OCI-M1 (cell line): ENCODE measurements at regions not wholly inside any gene's neighbourhood (a gene's known extent, or its start where the extent isn't known, plus 50 kb on each side); places are given as distances from the start of the nearest gene placed in this dataset.
A peak's percentile ranks its signal among the peaks of the same experiment; 100 is the strongest.

Experiments
- DNase-seq: peaks from one replicate; lab custom pipeline; 2025; lab: John Stamatoyannopoulos, UW

DNA sequence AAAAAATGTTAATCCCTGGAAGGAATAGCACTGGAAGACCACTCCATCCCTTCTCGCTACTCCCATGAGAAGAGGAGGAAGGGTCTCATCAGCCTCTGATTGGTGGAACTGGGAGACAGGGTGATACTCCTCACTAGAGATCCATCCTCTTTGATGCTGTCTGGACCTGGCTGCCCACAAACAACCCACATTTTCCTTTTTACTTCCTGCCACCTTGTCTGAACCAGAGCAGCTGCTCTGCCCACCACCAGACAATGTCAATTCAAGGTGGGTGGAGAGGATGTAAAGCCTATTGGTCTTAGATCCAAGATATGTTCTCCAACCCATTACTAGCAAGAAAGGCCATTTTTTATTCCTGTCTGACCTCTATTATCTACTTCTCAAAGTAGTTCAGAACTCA, 246.9 kb upstream of the TANK start:
- DNase-seq, result no peak

DNA sequence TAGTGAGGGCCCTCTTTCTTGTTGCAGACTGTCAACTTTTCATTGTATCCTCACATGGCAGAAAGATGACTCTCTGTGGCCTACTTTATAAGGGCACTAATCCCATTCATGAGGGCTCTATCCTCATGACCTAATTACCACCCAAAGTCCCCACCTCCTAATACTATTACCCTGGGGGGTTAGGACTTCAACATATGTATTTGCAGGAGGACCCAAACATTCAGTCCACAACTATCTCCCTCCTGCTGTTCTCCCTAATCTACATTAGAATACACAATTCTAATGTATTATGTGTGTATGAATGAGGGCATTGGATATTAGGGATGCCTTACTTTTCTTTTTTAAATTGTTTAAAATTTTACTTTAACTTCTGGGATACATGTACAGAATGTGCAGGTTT, 246.0 kb upstream of the TANK start:
- DNase-seq, result no peak

DNA sequence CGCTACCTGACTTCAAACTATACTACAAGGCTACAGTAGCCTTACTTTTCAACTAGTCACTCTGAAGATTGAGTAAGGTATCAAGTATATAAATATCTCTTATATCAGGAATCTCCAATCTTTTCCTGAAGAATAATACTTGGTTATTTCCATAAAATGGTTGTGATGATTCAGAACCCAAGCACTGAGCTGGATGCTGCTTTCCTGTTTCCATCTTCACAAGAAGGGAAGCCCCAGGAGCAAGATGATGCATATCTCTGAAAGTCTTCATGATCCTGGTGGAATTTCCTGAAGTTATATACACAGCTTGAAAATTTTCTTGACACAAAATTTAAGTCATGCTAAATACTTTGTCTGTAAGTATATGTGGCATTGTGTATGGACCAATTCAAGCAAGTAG, 243.9 kb upstream of the TANK start:
- no peak for DNase-seq

DNA sequence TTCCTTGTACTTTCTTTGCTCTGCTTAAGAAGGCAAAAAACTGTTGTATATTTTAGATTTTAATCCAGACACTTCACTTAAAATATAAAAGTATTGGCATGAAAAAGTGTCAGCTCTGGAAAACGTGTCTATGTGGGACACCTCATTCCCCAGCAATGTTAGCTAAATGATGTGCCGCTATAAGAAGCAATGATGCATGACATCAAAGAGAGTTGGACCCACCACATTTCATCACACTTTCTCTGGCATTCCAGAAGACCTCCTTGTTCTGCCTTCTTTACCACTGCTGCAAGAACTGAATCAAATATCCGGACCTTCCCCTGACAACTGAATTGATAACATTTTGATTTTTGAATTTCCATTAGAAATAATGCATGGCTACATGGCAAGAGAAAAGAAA, 242.4 kb upstream of the TANK start:
- no peak for DNase-seq

DNA sequence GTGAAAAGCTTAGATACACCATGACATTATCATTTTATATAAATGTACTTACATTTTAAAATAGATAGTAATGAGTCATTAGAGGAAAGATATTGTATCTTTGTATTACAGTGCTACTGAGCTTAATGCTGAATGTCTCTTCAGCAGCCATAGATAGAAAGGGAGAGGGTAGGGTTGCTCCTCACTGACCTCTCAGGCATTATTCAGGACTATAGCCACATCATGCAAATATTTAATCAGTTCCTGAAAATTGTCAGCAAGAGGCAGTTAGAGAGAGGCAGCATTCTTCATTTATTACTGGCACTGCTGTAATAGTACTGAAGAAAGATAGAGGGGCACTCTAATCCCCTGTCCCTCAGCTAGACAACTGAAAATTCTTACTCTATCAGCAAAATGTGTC, 242.0 kb upstream of the TANK start:
- no peak for DNase-seq

DNA sequence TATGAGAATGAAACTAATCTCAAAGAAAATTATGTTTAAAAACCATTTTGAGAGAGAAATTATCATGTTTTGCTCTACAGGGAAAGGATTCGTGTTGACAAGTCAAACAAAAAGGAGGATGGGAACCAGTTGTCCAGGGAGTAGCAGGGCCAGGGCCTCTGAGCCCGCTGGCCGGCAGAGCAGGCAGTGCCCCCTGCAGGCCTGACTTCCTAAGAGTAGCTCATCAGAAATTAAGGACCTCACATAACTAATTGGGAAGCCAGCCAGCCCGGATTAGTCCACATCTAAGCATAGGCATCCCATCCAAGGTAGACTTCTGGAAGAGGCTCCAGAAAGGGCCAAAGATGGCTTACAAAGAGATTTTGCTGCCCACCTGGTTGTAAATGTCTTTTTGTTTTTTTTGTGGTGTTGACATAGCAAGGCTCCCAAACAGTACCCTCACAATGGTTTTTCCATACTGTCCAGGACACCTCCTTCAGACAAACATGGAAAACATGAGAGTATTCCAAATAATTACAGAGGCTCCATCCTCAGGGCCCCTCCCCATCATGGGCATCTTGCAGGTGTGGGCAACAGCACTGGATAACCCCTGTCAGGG, 241.2 kb upstream of the TANK start:
- peak; percentile 48 for DNase-seq

DNA sequence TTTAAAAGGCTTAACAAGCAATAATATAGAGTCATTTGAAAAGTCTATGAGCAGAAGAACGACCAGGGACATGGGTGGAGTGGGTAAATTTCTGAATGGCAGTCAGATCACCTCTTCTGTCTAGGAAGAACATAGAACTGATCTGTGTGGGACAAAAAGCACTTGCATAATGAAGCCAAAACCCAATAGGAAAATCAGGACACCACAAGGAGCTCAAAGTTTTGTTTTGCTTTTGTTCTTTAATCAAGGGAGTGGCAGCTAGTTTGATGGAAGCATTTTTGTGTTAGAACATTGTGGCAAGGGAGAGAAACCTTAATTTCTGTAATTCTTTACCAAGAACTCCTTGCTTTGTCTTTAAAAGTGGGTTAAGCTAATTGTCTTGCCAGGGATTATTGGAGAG, 240.2 kb upstream of the TANK start:
- no peak for DNase-seq

DNA sequence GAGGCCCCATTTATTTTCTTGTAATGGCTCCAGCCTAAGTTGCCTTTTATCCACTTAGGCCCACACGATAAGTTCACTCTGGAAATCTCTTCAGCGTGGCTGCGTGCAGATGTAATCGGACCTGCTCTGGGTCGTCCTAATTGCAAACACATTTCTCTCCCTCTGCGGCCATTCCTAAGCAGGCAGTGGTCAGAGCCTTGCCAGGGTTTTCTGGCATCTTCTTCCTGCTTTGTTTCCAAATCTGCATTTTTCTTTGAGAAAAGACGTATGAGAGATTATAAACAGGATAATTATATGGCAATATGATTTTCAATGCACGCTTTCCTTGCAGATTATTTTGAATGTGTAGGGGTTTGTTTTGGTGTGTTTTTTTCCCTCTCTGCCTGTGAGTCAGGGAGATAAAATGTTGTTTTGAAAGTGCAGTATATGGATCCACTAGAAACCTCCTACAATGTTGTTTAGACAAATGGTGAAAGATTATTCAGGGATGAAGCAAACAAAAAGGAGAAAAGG, 239.4 kb upstream of the TANK start:
- no peak for DNase-seq

DNA sequence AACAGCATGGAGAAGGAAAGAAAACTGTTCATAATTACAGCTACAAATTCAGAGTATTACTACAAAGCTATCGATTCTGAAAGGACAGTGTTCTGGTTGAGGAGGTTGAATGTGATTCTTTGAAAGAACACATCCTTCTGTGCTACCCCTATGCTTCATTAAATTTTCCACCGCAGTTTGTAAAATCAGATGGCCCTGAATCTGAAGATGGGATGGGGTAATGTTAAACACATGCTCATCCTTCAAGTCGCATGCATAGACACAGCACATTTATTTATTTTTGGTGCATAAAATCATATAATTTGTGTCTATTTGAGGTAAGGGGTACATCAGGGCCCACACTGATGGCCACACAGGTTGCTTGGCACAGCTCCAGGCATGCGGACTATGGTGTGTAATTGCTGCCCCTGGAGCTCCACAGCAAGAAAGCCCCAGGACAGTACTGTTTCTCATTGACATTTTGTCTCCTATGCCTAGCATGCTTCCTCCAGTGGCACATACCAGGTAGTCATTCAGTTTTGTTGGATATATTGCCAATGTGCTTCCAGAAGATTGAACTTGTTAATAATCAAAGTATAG, 238.8 kb upstream of the TANK start:
- DNase-seq, result no peak

DNA sequence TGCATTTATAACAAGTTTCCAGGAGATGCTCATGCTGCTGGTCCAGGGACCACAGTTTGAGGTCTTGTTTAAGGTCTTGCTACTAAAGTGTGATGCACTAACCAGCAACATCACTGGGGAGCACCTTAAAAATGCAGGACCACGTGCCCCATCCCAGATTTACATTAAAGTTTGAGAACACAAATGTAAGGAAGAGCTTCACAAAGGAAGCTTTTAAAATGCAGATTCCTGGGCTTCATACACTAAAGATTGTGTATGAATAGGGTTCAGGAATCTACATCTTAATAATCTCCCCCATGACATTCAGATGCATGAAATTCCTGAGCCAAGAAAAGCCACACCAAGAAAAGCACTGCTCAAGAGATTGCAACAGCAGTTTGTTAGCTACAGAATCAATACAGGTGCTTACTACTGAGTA, 235.3 kb upstream of the TANK start:
- DNase-seq, result no peak

DNA sequence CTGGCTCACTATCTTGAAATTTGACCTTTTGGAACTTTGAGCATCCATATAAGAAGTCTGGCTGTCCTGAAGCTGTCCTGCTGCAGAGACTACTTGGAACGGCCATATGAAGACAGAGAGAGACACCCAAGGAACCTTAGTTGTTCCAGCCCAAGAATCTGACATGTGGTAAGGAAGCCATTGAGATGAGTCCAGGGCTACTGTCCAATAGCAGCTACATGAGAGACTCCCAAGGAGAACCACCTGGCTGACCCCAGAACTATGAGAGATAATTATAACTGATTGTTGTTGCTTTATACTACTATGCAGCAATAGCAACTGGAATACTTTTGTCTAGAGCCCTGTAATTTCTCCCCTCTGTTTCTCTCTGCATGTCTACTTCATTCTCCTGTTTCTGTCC, 234.3 kb upstream of the TANK start:
- DNase-seq, result no peak

DNA sequence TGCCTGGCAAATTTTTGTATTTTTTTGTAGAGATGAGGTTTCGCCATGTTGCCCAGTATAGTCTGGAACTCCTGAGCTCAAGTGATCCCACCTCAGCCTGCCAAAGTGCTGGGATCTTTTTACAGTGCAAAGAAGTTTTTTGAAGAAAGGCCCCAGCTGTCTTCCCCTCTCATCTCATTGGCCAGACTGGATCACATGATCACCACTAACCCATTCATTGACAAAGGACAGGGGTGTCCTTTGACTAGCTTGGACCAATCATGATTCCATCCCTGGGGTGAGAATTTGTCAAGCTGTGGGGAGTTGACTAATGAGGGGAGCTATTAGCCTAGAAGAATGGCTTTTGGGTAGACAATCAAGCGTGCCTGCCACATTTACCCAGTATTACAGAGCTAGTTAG, 232.9 kb upstream of the TANK start:
- DNase-seq, result no peak

DNA sequence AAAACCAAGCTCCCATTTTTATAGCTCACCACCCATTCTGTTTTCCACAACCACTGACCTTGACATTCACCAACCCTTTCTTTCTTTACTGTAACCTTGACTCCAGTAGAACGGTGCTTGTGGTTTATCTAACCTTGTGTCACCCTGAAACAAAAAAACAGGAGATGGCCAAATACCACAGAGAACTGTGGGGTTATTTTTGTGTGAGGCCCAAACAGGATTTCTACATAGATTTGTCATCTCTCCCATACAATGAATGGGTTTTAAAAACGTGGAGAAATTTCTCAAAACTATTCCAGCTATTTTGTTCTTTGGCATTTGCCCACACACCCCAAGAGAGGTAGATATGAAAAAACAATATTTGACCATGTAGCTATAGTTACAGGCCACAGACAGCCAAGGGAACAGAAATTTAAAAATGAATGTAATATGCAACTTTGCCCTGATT, 231.3 kb upstream of the TANK start:
- DNase-seq, result no peak

DNA sequence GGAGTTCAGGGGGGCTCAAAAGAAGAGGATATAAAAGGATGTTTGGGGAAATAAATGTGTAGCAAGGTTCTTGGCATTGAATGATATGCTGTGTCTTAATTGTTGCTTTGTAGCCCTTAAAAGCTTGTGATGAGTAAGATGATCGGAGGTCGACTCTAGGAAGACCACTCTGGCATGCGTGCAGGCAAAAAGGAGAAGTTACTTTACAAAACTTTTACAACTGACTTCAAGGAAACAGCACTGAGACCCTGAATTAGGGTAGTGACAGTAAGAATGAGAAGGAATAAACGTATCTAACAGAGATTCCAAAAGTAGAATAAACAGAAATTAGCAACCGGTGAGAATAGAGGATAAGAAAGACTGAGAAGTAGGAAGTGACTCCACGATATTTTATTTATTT, 228.7 kb upstream of the TANK start:
- peak; percentile 2 for DNase-seq

DNA sequence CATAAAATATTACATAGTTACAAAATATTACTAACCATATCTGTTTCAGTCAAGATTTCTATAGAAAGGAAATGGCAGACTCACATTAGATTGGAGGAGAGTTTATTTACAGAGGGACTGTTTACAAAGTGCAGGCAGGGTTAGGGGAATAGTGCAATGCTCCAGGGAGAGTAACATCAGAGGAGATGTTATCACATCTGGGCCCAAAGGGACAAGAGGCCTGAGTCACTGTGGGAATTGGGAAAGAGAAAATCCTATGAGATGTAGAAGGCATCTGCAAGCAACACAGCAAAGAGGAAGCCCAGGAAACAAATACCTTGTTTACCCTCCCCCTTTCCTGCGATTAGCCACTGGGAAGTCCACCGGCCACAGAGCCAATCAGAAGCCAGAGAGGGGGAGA, 227.3 kb upstream of the TANK start:
- DNase-seq, result no peak

DNA sequence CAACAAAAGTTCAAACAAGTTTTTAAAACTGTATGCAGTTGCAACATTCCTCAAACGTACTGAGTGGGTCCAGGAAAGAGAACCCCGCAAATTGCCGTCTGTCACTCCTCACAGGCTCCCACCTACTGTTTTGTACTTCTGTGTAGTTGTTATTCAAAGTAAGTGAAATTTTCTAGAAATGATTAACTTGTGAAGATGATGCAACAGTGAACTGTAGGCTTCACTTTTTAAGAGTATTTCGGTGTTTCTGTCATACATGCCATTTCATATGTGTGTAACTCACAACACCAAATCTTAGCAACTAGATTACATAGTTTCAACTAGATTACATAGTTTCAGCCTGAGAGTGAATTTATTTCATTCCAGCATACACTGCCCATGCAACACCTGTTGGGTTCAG, 226.0 kb upstream of the TANK start:
- no peak for DNase-seq

DNA sequence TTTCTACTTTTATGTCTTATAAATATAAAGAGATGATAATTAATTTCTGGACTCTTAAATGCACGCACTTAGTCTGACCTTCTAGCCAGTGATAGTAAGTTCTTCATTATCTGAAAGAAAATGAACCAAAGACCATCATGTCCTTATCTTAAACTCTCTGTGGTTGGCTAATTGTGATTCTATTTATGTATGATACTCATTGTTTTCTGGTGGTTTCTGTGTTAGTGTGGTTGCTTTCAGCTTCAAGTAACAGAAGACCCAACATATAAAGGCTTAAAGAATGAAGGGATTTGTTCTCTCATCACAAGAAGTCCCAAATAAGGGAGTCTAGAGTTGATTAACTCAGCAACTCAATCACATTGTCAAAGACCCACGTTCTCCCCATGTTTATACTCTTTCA, 225.2 kb upstream of the TANK start:
- DNase-seq, result no peak

DNA sequence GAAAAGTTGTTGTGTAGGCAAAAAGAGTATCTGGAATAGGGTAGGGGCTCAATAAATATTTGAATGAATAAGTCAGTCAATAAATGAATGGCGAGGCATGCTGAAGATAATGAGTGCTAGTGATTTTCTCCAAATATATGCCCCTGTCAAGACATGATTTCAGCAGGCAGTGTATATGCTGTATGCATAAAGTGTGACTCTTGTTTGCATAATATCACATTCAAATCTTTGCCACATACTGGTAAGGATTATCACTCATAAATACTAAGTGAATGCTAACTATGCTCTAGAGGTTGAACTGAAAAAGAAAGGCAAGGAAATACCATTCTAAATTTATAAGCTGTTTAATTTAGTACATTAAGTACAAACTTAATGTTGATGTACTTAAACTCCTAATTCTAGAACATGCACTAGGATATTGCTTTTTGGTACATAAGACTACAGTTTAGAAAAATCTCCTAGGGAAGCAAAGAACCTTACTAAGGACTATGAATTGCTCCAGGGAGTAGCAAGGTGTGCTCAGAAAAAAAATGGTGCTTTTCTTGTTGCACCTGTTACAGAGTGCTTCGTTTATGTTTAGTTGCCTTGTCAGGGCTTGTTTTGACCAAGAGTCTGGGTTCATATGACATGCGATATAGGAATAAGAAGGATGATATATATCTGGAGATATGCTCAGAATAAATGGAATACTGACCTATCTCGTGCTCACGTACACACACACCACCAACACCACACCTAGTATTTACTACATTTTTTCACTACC, 224.0 kb upstream of the TANK start:
- DNase-seq, result no peak

DNA sequence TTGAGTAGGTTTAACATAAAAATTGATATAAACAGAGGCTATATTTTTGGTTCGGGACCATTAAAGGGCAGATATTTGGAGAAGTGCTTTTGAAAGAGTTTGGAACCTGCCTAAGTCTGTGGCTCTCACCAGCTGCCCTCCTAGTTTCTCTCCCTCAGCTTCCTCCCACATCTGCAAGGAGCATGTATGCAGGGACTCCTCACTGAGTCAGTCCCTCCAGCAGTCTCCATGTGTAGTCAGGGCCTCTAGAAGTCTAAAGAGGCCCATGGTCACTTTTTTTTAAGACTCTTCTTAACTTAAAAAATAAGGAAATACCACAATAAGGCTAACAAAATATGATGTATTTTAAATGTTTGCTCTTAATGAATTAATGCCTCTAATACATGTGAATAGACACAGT, 220.0 kb upstream of the TANK start:
- DNase-seq, result no peak

DNA sequence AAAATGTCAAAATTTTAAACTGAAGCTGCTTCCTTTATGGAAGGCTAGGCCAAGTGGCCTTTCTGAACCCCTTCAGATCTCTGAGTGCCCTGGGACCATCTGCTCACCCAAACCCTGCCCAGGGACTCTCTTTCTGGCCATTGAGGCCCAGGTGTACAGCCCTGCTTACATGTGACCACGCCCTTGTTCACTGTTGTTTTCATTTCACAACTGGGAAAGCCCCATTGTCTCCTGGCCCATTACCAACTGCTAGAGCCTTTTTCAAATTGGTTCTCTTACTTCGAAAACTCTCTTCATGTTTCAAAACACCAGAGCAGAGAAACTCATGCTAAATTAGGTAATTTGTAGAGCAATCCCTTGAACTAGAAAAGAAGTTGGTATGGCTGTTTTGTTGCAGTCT, 219.5 kb upstream of the TANK start:
- no peak for DNase-seq

DNA sequence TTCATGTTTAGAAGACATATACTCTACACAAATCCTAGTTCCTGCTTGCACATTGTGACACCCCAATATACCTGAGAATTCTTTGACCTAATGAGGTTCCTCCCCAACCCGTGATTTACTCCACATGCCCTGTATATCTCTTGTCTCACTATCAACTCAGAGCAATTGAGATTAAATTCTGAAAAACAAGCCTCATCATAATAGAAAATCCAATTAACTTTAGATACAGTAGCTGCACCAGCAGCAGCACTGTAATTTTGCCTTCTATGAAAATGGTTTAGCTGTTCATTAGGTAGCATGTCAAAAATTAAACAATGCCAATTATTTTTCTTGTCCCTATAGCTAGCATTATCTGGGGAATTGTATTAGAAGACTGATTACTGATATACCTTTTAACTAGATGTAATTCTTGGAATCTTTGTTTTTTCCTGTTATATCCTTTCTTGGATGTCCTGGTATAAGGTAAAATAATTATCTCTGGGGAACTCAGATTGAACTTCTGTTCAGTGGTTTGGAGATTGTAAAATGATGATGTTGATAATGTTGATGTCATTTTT, 218.9 kb upstream of the TANK start:
- DNase-seq, result no peak

DNA sequence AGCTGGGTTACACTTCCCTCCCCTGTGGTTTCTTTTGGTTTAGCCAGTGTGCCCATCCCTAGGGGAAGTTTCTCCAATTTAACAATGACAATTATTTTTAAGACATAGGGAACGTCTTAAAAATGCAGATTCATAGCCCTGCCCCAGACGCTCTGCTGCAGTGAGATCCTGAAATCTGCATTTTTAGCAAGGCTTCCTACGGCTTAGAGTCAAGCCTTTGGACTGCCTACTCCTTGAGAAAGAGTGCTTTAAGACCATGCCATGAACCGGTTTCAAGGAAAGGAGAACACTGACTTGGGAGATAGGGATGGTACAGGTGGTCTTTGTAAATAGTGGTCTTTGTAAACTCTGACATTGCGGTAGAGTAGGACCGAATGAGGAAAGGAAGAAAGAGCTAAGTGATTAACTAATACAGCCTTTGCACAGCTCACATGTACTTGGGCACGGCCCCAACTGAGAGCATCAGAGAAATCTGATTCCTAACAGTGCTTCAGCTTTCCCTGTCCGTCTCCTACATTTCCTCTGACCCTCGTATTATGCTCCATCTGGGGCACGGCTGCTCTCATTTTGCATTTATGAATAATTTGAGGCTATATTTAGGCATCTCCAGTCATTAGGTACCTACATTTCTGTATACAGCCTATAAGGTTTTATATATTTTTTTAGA, 217.6 kb upstream of the TANK start:
- no peak for DNase-seq

DNA sequence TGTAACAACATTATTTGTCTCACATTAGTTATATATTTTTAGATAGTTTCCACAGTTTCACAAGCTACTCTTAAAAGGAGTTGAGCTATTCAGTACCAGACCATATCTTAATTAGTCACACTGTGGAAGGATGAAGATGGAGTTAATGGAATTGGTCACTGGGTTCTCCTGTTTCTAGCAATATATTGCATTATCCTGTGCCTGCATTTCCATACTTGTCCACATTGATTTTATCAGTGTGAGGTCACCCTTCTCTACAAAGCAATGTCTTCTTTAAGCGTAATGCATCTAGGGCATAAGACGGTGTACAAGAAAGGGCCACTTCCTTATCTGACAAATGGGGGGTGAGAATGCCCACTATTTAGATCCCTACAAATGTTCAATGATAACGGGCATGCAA, 216.8 kb upstream of the TANK start:
- DNase-seq, result no peak
